Dedifferentiated amniotic fluid mesenchymal stem cell (primary cell): ENCODE measurements at regions not wholly inside any gene's neighbourhood (a gene's known extent, or its start where the extent isn't known, plus 50 kb on each side); places are given as distances from the start of the nearest gene placed in this dataset.
"Not testable (repeated sequence)": the region's sequence is repeated elsewhere in the genome, so short reads cannot be mapped to it uniquely, and the experiment has no call there.

Source experiments
- DNase-seq: peaks from one replicate; pipeline ENCODE4 v3.0.0-alpha.2; 2016; ENCODE audit errors: extremely low spot score

DNA sequence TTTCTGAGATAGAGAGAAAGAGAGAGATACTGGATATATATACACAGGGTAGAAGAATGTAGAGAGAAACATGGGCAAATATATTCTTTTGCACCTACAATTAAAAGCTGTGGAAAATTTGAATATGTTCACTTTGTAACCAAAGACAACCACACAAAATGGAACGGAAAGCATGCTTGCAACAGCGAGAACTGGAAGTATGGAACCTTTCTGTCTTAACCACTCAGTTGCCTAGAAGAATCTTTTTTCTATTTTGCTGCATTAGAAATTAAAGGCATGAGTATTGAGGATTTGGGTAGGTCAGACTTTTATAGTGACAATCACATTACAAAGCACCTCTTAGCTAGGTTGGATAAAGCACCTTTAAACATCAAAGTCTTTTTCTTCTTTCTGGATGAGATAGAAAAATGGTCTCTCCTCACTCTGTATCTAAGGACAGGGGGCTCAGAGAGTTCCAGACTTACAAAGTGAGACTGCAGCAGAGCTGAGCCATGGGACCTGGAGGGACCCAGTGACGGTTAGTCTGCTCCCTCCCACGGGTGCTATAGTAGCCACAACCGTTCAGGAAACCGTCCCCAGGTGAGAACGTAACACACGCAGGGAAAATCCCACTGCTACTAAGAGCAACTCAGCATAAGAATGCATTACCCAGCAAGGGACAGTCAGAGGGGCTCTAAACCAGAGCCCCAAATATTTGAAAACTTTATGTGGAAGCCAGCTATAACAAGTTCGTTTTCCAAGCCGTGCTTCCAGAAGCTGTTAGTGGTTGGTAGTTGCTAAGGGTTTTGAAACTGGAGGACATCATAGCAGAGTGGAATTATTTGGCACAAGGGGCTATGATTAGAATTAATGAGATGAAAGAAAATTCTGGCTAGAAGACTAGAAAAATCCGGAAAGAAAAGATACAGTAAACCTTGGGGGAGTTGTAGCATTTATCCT, 97.1 kb downstream of the DAD1 start:
- DNase-seq: no peak

DNA sequence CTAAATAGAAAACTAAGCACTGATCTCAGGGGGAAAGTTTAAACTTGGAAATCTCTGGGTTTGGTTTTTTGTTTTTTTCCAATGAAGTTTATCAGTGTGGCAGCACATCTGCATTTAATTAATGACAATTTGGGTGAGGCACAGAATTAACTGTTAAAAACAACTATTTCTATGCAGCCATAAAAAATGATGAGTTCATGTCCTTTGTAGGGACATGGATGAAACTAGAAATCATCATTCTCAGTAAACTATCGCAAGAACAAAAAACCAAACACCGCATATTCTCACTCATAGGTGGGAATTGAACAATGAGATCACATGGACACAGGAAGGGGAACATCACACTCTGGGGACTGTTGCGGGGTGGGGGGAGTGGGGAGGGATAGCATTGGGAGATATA, 98.0 kb downstream of the DAD1 start:
- not testable (repeated sequence) for DNase-seq

DNA sequence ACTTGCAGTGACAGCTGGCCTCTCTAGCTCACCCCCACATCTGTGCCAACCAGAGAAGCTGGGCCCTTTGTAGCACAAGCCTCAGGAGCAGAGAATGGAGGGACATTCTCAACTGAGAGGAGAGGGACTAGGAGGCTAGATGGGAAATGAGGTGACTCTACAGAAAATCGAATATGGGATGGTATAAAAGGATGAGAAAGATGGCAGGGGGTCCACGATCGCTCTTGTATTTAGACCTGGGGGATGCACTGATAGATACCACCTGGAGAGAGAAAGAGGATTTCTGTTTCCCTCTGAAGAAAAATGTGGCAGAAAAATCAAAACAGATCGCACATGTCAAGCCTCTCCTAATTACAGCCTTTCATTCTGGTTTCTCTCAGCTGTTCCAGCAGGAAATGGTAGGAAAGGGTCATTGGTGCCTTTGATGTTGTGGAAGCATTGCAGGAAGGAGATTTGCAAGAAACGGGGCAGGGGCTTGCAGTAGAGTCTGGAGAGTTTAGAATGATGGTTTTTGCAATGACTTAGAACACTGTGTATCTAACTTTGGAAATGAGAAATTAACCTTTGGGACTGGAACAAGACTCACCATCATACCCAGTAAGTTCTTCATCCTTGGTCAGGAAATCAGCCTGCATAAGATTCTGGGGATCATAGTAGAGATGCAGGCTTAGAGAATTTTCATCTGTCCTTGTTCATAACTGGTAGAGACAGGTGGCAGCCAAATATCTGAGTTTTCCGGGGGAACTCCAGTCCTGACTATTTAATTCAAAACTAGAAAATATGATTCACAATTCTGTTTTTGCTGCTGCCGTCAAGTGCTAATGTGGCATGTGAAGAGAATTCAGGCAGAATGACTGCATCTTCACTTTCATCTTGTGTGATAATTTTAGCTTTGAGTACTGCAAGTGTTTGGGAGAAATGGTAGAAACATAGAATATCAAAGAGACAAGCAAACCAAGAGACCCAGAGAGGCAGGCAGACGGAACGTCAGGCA, 98.8 kb downstream of the DAD1 start:
- DNase-seq: no peak

DNA sequence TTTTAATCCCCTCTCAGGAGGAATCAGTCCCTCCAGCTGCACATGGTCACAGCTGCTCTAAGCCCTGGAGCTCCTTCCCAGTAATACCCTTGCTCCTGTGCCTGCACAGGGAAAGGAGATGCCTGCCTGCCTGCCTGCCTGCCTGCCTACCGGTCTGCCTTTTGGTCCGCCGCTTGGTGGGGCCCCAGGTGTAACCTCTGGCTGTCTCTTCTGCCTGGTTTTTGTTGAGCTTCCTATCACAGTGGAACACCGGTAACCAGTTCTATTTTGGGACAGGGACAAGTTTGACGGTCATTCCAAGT, 99.8 kb downstream of the DAD1 start:
- no peak for DNase-seq

DNA sequence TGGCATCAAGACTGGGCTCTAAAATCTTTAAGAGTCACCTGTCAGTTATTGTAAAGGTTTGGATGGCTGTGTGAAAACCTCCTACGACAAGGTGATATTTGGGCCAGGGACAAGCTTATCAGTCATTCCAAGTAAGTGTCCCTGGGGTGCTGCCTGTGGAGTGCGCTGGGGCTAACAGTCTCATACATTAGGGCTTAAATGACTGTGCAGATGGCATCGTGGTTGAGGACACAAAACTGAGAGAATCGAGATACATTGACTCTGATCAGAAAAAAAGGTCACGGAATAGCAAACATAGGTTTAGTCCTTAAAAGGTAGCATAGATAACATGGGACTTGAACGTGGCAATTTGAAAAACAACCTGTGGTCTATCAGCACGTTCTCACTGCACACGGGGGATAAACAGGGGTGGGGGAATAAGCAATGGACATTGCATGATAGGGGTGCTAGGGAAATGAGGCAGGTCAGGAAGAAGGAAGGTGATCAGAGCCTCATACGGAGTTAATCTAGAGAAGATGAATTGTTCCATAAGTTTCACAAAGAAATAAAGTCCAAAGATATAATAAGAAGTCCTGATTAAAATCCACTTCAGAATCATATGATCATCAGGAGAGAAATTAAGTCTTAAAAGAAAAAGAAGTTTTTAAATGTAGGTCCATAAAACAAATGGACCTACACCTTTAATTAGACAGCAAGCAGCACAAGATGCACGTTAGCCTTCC, 100.3 kb downstream of the DAD1 start:
- DNase-seq: no peak

DNA sequence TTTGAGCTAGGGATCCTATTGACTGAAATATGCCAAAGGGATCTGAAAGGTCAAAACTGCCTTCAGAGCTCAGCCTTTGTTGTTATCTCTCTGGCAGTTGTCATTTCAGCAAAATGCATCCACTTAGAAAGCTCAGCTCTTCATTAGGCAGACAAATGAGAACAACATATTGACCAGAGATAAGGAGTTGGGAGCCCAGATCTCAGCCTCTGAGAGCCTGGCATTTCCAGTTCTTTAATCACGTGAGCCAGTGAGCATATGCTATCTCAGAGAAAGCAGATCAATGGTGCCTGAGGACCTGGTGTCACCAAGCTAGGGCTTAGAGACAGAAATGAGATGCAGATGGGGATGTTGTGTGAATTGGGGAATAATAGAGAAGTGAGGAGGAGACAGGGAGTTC, 101.1 kb downstream of the DAD1 start:
- DNase-seq: no peak

DNA sequence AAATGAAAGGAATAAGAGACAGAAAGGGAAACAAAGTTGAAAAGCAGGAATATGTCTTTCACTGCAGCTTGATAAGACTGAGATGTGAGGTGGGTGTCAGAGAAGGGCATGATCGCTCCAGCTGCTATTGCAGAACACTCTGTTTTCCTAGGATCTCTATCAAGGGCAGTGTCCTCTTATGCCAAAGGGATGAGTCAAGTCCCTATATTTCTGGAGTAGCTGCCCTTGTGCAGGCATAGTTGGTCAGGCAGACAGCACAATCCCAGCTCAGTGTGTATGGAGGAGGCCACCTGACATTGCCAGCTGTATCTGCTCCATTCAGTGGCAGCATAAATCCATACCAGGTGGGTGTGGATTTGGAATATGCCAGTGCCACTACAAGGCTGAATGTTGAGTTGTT, 101.6 kb downstream of the DAD1 start:
- no peak for DNase-seq

DNA sequence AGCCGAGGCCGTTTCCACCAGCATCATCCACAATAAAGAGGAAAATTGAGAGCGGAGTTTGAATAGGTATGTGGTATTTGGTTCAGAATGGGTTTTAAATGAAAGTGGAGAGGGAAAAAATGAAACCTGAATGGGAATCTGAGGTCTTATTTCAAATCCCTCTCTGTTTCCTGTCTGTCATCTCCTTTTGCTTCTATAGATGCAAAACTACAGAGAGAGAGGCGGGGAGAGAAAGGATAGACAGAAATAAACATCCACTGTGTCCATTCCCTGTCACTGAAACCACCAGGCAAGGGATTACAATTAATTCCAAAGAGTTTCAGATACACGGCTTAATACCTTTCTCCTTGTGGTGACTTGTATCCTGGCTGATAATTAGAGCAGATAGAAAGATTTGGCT, 102.3 kb downstream of the DAD1 start:
- no peak for DNase-seq

DNA sequence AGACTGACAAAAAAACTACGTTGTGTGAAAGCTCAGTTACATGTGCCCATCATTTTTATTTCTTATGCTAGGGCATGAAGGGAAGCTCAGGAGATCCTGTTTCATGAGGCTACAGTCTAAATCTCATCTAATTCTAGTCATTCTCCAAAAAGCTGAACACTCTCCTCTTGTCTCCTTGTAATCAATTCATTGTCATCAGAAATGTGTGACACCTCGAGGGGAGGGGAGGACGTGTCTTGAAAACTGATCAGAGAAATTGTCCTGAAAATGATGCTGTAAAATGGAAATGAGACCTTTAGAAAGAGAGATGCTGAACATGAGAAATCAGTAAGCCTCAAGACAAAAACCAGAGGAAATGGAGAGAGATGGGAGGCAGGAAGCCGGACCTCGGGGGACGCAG, 103.4 kb downstream of the DAD1 start:
- no peak for DNase-seq

DNA sequence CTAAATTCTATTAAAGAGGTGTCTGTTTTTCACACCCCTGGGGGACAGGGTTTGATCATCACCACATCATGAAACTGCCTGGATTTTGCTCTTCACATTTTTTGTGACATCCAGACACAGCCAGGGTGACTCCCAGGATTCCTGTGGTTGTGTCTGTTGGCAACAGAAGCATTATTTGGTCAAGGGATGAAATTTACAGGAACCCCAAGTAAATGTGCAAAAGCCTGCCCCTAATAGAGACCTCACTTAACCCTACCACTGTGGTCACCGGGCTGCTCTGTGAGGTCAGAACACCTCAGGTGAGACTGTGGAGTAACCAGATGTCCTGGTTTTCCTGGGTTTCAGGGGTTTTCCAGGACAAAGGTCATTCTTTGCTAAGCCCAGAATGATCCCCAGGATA, 103.8 kb downstream of the DAD1 start:
- DNase-seq: no peak

DNA sequence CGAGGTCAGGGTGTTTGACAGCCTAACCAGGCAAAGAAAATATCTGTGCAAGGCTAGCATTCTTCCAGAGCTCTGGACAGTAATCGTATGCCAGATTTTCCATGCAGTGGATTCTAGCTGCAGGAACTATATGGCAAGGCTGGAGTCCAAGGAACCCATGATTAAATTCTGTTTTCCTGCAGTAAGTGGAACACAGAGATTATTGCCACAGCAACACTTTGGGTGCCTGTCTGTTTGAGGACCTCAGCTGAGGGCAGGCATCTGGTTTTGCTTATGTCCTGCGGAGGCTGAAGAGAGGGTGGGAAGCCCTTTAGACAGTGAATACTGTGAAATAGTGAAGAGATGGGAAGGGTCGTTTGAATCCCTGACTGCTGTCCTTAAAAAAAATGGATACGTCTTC, 104.4 kb downstream of the DAD1 start:
- no peak for DNase-seq

DNA sequence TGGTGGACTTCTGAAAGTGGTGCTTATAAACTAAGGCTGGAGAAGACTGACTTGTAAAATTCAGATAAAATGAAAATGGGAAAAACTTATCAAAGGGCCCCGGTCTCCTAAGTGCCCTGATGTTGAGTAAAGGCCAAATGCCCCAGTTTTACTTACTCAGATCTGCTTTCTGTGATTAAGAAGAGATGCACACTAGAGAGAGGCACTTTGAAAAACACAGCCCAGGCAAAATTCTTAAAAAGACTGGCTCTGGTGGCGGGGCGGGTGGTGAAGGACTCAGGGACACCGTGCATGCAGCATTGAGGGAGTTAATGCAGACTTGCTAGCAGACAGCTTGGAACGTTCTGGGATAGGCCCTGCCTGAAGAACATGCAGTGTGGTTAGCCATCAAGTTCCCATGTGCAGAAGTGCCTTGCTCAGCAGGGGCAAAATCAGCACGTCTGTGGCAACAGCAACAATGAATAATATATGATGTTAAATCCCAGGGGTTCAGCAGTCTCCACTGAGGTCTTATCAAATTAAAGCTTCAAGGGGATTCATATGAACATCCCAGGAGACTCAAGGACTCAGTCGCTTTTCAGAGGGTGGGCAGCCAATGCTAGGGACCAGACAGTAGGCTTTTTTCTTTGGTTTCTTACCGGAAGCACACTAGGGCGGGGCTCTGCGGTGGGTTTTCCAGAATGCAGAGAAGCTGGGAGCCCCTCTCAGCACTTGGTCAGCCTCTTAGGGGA, 105.0 kb downstream of the DAD1 start:
- DNase-seq: no peak

DNA sequence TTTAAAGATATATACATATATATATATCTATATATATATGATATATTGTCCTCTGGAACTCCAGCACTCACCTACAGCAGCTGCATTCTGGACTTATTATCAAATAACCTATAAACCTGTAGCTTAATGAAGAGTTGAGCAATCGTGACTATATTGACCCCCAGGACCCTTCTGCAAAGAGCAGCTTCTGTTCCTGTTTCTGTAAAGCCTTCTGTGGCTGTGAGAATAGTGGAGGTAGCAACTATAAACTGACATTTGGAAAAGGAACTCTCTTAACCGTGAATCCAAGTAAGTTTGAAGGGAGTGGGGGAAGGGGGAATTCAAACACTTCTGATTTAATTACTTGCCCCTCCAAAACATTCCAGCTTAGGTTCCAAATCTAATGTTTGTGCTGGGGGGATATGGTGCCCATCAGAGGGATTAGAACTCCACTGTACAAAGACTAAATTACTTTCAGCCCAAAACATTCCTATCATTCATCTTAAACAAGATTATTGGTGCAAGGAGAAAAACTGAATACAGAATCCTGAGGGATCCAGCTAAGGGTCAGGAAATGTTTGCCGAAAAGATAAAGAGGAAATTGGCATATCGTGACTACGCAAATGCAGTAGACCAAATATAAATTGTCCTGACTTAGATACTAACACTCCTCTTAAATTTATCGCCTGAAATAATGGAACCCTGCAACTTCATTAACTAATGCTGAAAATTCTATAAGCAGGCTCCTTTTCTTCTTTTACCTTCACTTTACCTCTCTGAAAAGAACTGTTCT, 106.1 kb downstream of the DAD1 start:
- DNase-seq: no peak

DNA sequence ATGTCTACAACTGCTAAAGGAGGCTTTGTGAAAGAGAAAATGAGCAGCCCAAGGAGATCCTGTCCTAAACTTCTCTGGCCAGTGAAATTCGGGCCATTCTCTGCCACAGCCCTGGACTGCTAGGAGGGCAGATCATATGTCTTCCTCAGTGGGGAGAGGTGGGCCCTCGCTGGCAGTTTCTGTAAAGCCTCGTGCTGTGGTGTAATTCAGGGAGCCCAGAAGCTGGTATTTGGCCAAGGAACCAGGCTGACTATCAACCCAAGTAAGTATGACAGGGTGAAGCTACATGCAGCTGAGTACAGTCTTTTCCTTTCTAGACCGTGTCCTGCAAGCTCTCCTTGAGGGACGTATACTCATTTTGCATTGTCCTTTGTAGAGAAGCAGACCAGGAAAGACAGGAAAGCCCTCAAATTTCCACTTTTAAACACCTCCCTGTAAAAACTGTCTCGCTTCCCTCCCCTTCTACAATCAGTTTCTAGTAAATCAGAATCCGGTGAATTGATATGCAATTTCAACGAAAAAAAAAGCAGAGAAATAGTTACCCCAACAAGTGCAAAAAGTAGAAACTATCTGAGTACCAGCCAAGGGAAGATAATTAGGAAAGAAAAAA, 106.8 kb downstream of the DAD1 start:
- DNase-seq: no peak

DNA sequence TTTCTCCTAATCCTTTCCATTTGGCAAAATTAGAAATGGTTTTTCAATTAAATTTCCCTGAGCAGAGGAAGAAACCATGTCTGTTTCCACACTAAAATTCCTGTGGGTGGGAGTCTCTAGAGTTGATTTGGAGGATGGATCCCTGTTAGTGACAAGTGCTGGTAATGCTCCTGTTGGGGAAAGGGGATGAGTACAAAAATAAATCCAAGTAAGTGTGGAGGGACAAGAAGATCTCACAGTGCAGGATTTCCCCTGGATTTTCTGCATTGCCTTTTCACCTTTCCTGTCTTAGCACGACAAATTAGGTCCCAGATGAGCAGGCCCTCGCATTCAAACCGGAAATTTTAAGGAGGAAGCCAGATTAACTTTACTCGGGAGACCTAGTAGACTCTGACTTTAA, 107.5 kb downstream of the DAD1 start:
- no peak for DNase-seq

DNA sequence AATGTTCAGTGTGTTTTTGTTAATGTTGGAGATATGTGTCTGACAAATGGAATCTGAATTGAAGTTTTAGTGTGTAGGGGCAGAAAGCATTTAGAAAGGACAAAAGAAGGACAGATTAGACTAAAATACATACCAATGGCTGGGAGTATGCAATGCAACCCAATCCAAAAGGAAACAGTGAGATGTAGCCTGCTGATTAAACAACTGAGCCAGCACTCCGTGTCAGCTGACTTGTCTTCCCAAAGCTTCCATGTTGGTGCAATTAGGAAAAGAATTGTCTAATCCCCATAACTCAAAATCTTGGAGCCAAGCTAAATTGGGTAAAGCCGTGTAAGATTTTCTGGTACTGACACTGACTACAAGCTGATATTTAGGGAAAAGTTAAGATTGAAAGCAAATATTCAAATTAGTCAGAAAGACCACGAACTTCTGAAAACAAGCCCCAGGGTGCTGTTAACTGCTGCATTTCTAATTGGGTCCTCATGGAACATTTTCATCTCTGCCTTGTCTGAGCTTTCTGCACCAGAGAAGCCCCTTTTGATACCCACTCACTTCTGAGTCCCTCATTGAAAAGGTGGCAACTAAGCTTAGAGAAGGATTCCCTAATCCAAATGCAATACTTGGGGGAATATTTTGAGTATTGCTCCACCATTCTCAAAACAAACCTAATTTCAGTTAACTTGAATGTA, 109.1 kb downstream of the DAD1 start:
- no peak for DNase-seq

DNA sequence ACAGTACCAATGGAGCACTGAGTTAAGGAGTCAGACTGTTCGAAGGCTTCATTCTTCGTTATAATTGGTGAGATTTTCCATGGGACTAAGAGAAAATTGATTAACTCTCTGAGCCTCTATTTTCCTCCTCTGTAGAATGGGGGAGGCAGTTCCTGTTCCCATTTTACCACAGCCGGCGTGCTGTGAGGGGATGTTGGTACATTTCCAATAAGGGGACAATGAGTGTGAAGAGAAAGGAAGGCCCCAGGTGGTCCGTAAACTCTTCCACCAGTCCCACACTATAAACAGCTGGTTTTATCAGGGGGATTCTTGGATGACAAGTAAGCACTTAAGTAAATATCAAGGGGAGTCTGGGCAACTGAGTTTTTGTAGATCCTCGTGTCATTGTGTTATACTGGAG, 109.9 kb downstream of the DAD1 start:
- no peak for DNase-seq

DNA sequence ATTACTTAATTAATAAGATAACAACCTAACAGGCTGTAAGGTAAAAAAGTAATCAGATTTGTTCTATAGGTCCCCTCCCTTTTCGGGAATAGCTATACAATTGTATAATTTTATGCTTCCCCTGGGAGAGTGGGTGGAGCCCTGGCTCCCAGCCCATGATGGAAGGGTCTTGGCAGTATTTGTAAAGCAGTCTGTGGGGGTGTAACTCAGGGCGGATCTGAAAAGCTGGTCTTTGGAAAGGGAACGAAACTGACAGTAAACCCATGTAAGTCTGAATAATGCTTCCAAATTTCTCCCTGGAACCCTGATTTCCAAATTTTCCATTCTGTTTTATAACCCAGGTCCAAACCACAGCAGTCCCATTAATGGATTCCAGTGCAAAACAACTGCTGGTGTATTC, 110.4 kb downstream of the DAD1 start:
- no peak for DNase-seq

DNA sequence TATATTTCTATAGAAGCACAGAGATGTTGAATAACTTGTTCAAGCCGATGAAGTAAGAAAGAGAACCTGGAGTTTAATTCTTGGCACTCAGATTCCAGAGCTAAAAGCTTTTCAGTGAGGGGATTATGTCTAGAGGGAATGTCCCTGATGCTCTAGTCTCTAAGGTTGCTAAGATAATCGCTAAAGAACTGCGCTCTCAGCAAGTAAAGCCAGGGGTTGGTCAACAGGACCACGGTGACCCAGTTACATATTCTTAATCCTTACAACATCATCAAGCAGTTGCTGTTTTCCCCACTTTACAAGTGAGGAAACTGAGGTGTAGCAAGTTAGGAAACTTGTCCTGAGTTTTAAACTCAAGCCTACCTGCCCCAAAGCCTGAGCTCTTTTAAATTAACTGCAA, 110.8 kb downstream of the DAD1 start:
- no peak for DNase-seq
